ENCODE measurements at regions not wholly inside any gene's neighbourhood (a gene's known extent, or its start where the extent isn't known, plus 50 kb on each side); places are given as distances from the start of the nearest gene placed in this dataset.

- no peak for DNase-seq (ENCODE audit: low spot score in 2 of 2)
- Histone ChIP-seq H3K36me3 (no peaks in the 10 kb centered on the region), H3K4me1 (no peaks in the 10 kb centered on the region), H3K4me3 (no peak overlapping the region), H3K9me3 (no peaks in the 10 kb centered on the region), H3K27me3 (no peaks in the 10 kb centered on the region), H3K27ac (no peak overlapping the region)
- TF ChIP-seq POLR2A (IDR thresholded peaks at IDR 0.05) = no peak
- TF ChIP-seq POLR2AphosphoS5 (IDR thresholded peaks at IDR 0.05) = no peak
- no peak for TF ChIP-seq CTCF (IDR thresholded peaks at IDR 0.05)
- intact Hi-C loops (cut with DNase I; ENCODE audit: low total_unique reads) = no loop called here
Measured at GRCh38 chr14:96693252-96693820, 103.8 kb upstream of the VRK1 start.

GRCh38 chr14:96693987-96694386, 103.2 kb upstream of the VRK1 start:
- Histone ChIP-seq H3K27ac (no peak overlapping the region), H3K4me3 (no peak overlapping the region), H3K4me1 (no peaks in the 10 kb centered on the region), H3K9me3 (no peaks in the 10 kb centered on the region), H3K27me3 (no peaks in the 10 kb centered on the region), H3K36me3 (no peaks in the 10 kb centered on the region)
- no peak for TF ChIP-seq POLR2AphosphoS5 (IDR thresholded peaks at IDR 0.05)
- no peak for TF ChIP-seq CTCF (IDR thresholded peaks at IDR 0.05)
- TF ChIP-seq POLR2A (IDR thresholded peaks at IDR 0.05) = no peak
- no peak for DNase-seq (ENCODE audit: low spot score in 2 of 2)
- intact Hi-C loops (cut with DNase I; ENCODE audit: low total_unique reads) = no loop called here

- intact Hi-C loops (cut with DNase I; ENCODE audit: low total_unique reads) = no loop called here
- no peak for DNase-seq (ENCODE audit: low spot score in 2 of 2)
- H3K27me3 ChIP-seq = peaks cover 0 to 7% of the 10 kb centered on the region in 2 donors
- H3K27ac ChIP-seq = no peak overlapping the region
- H3K36me3 ChIP-seq = no peaks in the 10 kb centered on the region
- H3K4me1 ChIP-seq = no peaks in the 10 kb centered on the region
- no peak overlapping the region for H3K4me3 ChIP-seq
- peaks cover 0 to 6% of the 10 kb centered on the region in 2 donors for H3K9me3 ChIP-seq
- TF ChIP-seq POLR2AphosphoS5 (IDR thresholded peaks at IDR 0.05) = no peak
- no peak for TF ChIP-seq POLR2A (IDR thresholded peaks at IDR 0.05)
- TF ChIP-seq CTCF (IDR thresholded peaks at IDR 0.05) = no peak
Measured at GRCh38 chr14:96698960-96699539, 98.1 kb upstream of the VRK1 start.

GRCh38 chr14:96699666-96700065, 97.5 kb upstream of the VRK1 start:
- no peak overlapping the region for H3K27ac ChIP-seq
- no peaks in the 10 kb centered on the region for H3K36me3 ChIP-seq
- intact Hi-C loops (cut with DNase I; ENCODE audit: low total_unique reads) = no loop called here
- H3K4me3 ChIP-seq = no peak overlapping the region
- H3K27me3 ChIP-seq = peaks cover 0 to 13% of the 10 kb centered on the region in 2 donors
- no peak for TF ChIP-seq CTCF (IDR thresholded peaks at IDR 0.05)
- no peak for TF ChIP-seq POLR2AphosphoS5 (IDR thresholded peaks at IDR 0.05)
- TF ChIP-seq POLR2A (IDR thresholded peaks at IDR 0.05) = no peak
- no peaks in the 10 kb centered on the region for H3K4me1 ChIP-seq
- H3K9me3 ChIP-seq = peaks cover 0 to 6% of the 10 kb centered on the region in 2 donors
- no peak for DNase-seq (ENCODE audit: low spot score in 2 of 2)

- peaks cover 0 to 13% of the 10 kb centered on the region in 2 donors for H3K27me3 ChIP-seq
- no peak overlapping the region for H3K4me3 ChIP-seq
Measured at GRCh38 chr14:96702831-96703230, 94.4 kb upstream of the VRK1 start.

More at GRCh38 chr14:96702831-96703230, 94.4 kb upstream of the VRK1 start:
- H3K4me1 ChIP-seq = no peaks in the 10 kb centered on the region
- DNase-seq (ENCODE audit: low spot score in 2 of 2) = no peak
- H3K9me3 ChIP-seq = peaks cover 0 to 6% of the 10 kb centered on the region in 2 donors
- H3K36me3 ChIP-seq = no peaks in the 10 kb centered on the region
- H3K27ac ChIP-seq = no peak overlapping the region
- no peak for TF ChIP-seq POLR2A (IDR thresholded peaks at IDR 0.05)
- no peak for TF ChIP-seq CTCF (IDR thresholded peaks at IDR 0.05)
- TF ChIP-seq POLR2AphosphoS5 (IDR thresholded peaks at IDR 0.05) = no peak
- intact Hi-C loops (cut with DNase I; ENCODE audit: low total_unique reads) = no loop called here
